ENCODE measurements at regions not wholly inside any gene's neighbourhood (a gene's known extent, or its start where the extent isn't known, plus 50 kb on each side); places are given as distances from the start of the nearest gene placed in this dataset.
A peak's percentile ranks its signal among the peaks of the same experiment; 100 is the strongest.
"Not testable (repeated sequence)": the region's sequence is repeated elsewhere in the genome, so short reads cannot be mapped to it uniquely, and the experiment has no call there.

DNA sequence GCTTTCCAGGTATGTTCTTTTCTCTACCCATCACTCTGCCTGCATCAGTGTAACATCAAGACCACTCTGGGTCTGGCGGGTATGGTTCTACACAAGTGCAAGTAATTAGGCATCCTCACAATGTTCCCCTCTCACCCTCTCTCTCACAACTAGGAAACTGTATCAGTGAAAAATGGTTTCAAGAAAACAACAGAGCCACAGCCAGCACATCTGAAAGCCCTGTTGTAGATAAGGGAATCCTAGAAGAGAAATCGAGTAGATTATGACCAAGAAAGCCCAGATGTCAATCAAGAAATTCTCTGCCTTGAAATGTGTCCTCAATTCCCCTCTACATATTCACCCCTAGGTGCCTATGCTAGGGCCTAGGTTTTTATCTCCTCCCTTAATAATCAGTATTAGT, 281.3 kb upstream of the ANKRD50 start:
- DNase-seq (ENCODE audit: low read depth), result no peak

DNA sequence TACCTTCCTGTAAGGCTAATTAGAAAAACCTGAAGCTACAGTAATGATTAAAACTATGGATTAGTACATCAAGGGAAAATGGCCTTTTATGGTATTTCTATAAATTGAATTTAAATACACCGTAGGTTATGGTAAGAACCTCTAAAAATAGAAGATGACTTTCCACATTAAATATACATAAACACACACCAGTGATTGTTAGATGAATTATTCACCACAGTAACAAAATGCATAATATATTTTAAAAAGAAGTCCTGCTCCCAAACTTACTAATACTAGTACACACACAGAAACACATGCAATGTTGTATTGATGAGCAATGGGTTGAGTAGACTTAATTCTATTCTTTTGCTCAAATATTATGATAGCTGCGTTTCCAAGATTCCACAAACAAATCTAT, 277.9 kb upstream of the ANKRD50 start:
- no peak for DNase-seq (ENCODE audit: low read depth)

DNA sequence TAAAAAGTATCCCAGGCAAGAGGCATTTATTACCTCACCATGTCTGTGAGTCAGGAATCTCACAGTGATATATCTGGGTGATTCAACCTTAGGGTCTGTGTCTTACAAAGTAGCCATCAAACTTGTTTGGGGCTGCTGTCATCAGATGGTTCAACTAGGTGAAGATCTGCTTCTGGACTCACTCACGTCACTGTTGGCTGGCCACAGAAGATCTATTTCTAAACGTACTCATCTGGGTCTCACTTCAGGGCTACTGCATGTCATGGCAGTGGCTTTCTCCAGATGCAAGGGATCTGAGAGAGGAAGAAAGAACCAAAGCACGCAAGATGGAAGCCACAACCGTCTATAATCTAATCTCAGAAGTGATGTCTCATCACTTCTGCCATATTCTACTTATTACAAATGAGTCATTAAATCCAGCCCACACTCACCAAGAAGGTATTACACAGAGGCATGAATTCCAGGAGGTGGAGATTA, 267.8 kb upstream of the ANKRD50 start:
- DNase-seq (ENCODE audit: low read depth), result peak; percentile 55

DNA sequence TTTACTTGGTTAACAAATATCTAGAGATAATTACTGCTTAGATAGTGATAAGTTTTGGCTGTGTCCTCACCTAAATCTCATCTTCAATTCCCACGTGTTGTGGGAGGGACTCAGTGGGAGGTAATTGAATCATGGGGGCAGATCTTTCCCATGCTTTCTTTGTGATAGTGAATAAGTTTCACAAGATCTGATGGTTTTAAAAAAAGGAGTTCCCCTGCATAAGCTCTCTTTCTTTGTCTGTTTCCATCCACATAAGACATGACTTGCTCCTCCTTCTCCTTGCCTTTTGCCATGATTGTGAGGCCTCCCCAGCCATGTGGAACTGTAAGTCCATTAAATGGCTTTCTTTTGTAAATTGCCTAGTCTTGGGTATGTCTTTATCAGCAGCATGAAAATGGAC, 266.0 kb upstream of the ANKRD50 start:
- DNase-seq (ENCODE audit: low read depth), result not testable (repeated sequence)

DNA sequence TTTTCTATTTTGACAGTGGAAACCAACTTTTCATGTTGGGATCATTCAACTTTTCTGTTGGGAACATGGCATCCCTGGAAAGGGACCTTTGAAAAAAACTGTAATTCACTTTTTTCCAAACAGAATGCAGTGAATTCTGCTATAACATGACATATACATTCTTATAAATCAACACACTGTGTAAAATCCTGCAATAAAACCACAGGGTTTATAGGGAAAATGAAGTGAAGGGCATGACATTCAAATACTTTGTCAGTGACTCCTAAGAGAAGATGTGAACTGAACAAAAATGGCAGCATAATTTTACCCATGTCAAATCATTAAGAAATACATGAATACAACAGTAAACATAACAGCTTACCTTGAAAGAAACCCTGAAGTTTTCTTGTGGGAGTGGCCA, 264.5 kb upstream of the ANKRD50 start:
- DNase-seq (ENCODE audit: low read depth), result no peak

DNA sequence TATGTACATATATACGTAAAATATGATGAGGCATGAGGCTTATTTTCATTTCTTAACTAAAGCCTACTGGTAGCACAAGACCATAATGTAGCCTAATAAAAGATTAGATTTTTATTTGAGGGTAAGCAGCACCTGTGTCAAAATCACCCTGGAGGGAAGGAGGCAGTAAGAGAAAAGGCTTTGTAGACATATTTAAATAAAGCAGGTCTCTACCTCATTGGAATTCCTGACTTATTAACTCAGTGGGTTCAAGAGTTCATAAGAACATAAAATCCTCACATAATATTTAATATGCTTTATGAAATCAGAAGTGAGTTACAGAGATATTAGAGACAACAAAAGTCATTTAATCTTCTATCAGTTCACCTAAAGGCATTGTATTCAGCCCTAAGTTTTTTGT, 261.6 kb upstream of the ANKRD50 start:
- no peak for DNase-seq (ENCODE audit: low read depth)

DNA sequence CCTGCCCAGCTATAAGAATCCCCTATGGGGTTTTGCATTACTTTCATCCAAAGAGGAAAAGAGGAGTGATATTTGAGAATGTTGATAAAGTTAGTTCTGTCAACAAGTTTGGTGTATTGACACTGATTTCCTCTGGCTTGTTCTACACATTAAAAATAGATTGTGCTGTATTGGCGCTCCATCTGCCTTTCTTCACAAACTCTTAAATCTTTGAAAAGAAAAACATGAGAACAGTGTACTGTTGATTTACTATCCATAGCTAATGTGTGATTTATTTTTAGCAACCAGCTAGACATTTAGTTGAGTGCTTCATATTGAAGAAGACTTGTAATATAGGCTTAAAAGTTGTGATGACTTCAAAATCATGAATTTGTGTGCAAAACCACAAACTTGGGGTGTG, 261.2 kb upstream of the ANKRD50 start:
- no peak for DNase-seq (ENCODE audit: low read depth)

DNA sequence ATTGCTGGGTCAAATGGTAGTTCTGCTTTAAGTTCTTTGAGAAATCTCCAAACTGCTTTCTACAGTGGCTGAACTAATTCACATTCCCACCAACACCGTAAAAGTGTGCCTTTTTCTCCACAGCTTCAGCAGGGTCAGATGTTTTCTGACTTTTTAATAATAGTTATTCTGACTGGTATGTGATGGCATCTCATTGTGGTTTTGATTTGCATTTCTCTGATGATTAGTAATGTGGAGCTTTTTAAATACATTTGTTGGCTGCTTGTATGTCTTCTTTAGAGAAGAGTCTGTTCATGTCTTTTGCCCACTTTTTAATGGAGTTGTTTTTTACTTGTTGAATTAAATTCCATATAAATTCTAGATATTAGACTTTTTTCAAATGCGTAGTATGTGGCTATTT, 257.5 kb upstream of the ANKRD50 start:
- DNase-seq (ENCODE audit: low read depth), result peak; percentile 18

DNA sequence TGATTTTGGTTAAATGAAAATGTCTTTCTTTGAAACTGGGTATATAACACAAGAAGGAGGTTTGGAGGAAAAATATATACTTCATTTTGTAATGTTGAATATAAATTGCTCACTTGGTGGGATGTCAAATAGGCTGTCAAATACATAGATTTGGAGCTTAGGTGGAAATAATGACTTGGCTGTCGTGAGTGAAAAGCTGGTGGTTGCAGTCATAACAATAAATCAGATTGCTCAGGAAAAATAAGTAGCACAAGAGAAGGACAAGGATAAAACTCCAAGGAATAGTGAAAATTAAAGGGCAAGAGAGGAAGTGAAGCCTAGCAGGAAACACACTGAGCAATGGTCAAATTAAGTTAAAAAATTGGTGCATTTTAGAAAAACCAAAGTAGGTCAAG, 253.0 kb upstream of the ANKRD50 start:
- no peak for DNase-seq (ENCODE audit: low read depth)

DNA sequence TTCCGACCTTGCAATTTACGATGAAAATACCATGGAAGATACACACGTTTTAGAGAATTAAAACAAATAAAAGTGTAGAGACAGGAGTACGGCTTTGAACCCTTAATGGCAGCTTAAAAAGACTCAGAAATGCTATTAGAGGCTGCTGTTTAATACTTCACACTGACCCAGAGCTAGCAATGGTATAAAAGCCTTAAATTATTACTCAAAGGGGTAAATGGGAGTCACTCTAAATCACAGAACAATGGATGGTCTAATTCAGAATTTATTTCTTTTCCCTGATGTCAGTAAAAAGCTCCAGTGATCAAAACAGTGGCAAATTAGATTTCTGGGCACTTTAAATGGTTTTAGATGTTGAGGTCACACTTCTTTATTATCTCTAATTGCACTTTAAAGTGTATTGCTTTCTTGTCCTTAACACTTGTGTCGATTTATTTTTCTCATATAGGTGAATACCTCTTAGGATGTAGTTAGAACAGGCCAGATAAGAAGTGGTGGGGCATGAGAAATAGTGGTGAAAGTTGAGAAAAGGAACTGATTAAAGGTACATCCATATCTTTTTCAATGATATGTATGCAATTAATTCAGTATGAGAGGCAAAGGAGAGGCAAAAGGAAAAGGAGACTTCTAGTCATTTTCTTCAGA, 252.4 kb upstream of the ANKRD50 start:
- DNase-seq (ENCODE audit: low read depth), result no peak

DNA sequence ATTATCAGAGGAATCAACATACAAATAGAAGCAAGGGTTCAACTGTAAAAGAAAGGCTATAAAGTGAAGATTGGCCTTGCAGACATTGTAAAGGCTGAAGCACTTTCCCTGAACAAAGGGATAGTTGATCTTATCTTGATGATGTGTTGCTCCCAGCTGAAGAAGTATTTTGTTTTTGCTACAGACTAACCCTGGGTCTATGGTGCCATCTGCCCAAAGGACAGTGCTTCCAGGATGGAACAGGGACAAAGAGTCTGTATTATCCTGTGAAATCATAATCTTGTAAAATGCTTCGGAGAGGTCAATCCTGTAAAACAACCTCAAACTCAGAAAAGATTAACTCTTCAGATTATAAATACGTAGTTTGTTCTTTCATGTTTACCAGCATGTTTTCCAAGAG, 251.7 kb upstream of the ANKRD50 start:
- no peak for DNase-seq (ENCODE audit: low read depth)

DNA sequence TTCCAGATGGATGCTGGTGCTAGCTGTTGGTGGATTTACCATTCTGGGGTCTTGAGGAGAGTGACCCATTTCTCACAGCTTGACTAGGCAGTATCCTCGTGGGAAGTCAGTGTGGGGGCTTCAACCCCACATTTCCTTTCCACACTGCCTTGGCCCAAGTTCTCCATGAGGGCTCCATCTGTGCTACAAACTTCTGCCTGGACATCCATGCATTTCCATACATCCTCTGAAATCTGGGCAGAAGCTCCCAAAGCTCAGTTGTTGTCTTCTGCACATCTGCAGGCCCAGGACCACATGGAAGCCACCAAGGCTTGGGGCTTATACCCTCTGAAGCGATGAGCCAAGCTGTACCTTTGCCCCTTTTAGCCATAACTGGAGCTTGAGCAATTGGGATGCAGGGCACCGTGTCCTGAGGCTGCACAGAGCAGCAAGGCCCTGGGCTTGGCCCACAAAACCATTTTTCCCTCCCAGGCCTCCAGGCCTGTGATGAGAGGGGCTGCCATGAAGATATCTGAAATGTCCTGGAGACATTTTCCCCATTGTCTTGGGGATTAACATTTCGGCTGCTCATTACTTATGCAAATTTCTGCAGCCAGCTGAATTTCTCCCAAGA, 248.7 kb upstream of the ANKRD50 start:
- DNase-seq (ENCODE audit: low read depth), result no peak

DNA sequence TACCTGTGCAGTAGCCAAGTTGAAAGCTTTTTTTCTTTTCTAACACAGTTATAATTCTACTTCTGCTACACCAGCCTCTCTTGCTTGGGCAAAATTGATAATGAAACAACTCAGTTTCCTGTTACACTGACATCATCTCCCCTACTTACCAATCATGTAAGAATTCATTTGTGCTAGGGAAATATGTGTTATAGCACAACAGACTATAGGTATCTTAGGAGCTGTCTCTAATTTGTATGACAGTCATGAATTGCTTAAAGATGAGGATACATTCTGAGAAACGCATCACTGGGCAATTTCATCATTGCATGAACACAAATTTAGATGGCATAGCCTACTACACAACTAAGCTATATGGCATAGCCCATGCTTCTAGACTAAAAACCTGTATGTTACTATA, 246.3 kb upstream of the ANKRD50 start:
- DNase-seq (ENCODE audit: low read depth), result no peak

DNA sequence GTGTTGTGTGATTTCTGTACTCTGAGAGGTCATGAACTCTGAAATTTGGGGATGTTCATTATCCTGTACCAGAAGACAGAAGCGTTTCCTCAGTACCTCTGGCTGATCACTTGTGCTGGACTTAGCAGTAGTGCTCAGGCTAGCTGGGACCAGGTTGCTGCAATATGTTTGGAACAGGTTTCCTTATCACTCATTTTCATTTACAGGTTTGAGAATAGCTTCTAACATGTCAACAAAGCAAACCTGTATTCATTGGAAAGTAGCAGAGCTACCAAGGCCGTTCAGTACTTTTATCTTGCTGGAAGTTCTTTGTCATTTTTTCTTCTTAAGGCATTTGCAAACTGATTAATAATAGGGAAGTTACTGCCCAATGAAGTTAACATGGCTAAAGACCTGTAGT, 242.9 kb upstream of the ANKRD50 start:
- no peak for DNase-seq (ENCODE audit: low read depth)

DNA sequence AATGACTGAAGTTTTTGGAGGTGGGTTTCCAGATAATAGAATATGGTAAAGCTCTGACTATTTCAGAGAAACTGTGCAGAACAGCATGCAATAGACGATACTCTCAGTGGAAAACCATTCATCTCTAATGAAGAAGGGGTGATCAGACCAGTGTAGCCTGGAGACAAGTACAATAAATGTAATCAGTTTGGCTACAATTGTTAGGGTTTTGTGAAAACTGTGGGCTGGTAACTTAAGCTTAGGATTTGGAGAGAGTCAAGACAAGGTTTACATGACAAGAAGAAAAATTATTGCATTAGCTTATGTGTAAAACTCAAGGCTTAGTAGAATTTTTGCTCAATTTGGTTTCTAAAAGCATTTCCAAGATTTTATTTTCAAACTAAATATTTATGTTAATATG, 241.5 kb upstream of the ANKRD50 start:
- DNase-seq (ENCODE audit: low read depth), result no peak

DNA sequence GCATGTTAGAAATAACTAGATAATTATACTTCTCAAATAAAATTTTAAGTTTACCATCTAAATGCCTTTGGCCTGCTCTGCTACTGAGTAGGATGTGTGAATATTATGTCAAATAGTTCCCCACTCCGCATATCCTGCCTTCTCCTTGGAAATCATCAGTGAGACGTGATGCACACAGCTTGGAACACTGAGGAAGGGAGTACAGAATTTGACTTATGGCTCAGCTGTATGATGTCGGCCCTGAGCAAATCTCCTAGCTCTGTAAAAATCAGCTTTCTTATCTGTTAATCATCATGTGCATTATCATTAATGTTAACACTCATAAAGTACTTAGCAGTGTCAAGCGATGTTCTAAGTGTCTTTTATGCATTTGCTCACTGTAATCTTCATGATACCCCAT, 241.0 kb upstream of the ANKRD50 start:
- DNase-seq (ENCODE audit: low read depth), result no peak

DNA sequence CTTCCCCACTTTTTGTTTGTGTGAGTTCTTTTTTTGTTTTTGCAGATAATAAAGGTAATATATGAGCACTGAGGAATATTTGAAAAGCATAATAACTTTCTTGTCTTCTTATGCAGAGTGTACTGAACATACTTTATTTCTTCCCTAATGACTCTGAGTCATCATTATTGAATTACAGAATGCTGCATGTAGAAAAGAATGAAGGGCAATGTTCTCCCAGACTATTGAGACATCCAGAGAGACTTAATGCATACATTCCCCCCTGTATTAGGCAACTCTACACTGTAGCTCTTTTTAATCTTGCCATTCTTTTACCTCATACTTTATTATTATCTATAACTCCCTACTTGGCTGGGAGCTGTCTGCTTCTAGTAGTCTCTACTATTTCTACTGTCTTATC, 240.5 kb upstream of the ANKRD50 start:
- no peak for DNase-seq (ENCODE audit: low read depth)

DNA sequence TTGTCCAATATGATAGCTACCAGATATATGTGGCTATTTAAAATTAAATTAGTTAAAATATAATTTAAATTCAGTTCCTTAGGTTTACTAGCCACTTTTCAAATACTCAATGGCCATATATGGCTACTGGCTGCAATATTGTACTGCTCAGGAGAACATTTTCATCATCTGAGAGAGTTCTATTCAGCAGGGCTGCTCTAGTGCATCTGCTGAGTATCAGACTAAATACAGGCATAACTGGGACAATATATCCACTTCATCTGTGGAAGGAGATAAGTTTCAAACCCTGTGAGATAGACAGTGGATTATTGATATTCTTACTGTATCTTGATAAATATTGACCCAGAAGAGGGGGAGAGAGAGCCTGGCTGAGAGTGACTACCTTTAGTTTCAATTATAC, 240.1 kb upstream of the ANKRD50 start:
- no peak for DNase-seq (ENCODE audit: low read depth)

DNA sequence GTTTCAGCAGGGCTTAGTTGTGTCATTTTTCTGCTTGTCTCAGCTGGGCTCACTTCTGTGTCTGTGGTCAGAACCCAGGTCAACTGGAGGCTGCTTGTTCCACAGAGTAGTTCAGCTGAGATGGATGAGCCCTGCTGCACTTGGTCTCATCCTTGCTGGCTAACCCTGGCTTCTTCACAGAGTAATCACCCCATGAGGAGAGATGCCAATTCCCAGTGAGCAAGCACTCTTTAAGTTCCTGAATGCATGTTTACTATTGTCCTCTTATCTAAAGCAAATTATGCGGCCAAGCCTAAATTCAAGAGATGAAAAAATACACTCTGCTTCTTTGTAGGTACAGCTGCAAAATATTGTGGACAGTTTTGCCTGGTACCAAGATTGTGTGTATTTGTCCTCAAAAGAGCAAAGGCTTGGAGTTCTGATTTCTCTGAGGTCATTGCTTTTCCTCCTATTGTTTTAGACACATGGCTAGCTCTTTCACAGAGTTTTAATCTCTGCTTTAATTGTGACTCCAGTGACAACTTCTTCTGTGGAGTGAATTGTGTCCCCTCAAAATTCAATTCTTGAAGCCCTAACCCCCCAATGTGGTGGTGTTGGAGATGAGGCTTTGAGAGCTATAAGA, 236.6 kb upstream of the ANKRD50 start:
- no peak for DNase-seq (ENCODE audit: low read depth)

DNA sequence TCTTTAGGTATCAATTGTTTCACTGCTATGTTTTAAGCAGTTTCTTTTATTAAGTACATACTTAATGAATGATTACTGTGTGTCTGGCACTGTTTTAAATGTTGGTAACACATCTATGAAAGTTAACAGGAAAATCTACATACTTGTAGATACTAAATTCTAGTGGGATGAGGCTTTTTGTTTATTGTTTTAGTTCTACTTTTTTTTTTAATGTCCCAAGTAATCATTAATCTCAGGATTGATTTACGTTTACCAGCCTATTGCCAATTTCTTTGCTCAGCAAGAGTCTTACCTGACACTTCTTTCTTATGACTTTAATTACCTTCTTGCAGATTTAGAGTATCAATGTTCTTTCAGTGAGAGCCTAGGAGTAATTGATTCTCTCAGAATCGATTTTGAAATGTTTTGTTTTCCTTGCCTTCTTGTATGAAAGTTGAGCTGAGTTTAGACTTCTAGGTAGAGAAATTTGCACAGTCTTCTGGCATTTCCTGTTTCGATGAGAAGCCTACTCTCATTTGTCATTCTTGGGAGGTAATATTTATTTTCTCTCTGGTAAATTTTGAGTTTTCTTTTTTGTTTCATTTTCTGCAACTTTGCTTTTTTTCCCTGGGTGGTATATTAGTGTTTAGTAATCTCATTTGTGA, 235.2 kb upstream of the ANKRD50 start:
- DNase-seq (ENCODE audit: low read depth), result no peak

DNA sequence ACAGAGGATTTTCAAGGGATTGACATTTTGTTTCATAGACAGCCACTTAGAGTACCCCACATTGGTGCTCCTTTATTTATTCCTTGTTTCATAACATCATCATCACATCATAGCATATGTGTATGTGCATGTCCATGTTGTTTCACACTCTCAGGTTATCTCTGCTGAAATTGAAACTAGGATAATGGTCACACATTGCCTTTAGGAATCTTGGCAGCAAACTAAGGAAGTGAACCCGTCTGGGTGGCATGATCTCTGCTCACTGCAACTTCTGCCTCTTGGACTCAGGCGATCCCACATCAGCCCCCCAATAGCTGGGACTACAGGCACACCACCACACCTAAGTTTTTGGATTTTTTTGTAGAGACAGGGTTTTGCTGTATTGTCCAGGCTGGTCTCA, 234.2 kb upstream of the ANKRD50 start:
- DNase-seq (ENCODE audit: low read depth), result no peak

DNA sequence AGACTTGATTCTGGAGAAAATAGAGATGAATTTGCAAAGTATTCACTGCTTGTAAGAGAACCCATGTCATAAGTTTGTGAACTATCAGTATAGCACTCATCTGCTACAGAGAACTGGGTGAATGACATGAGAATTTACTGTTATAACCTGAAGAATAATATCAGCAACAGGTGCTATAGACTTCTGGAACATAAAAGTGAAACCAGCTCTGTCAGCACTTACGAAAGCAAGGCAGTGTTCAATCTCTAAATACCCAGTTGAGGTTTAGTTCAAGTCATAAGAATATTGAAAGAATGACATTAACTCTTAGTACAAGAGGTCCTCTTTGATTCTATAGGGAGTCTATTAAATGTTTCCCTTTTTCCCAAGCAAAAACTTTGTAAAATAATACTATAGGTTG, 232.9 kb upstream of the ANKRD50 start:
- no peak for DNase-seq (ENCODE audit: low read depth)

DNA sequence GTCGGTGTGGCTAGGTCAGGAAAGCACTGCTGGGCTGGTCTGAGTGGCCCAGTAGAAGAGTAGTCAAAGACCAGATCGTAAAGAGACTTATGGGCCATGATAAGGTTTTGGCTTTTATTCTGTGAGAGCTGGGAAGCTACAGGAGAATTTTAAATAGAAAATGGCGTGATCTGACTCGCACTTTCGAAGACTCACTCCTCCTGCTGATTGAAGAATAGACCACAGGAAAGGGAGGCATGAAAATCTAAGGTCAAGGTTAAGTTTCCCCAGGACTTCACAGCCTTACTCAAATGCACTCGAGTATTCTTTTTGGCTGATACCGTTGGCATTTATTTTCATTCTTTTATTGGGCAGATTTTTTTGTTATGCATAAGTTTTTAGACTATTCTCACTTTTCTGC, 231.4 kb upstream of the ANKRD50 start:
- DNase-seq (ENCODE audit: low read depth), result no peak

Data from GM04504 (cell line).